HepG2 (cell line): ENCODE measurements at regions not wholly inside any gene's neighbourhood (a gene's known extent, or its start where the extent isn't known, plus 50 kb on each side); places are given as distances from the start of the nearest gene placed in this dataset.

ENCODE experiments used
- ATAC-seq: fragments of 200-7000 bp; cut with Tn5 transposase; 3 replicates; pipeline ENCODE4 v1.9.1; 2020; ENCODE audit warnings: mild to moderate bottlenecking, moderate library complexity
- BruUV-seq: library from RNA; stranded (reverse); fragments of 400-500 nt; replicated peaks from 2 replicates; lab custom pipeline; 2021; lab: Mats Ljungman, UMichigan
- CTCF ChIA-PET: fragments of 300-600 bp; formaldehyde crosslinking; extraction: SDS; loops from one replicate; lab custom pipeline; 2021; ENCODE audit warnings: low total read pairs, inconsistent platforms, low intra/inter-chr PET ratio; lab: Yijun Ruan, JAX
- POLR2A ChIA-PET: fragments of 350-600 bp; sonication (Branson Sonifier 250); formaldehyde crosslinking; loops from one replicate; lab custom pipeline; 2020; ENCODE audit warnings: antibody characterized with exemption, inconsistent platforms; lab: Yijun Ruan, JAX
- DNase-seq: peaks from one replicate; pipeline ENCODE4 v3.0.0-alpha.2; 2015; ENCODE audit warnings: low spot score
- FAIRE-seq: peaks from 3 replicates; lab custom pipeline; 2011; peaks lifted over from hg19 to GRCh38; lab: Jason Lieb, UNC
- H2AFZ ChIP-seq: one replicate; pipeline ENCODE4 v1.6.1; 2011; ENCODE audit warnings: low read length, inconsistent platforms
- H3K27ac ChIP-seq: fragments of 300-600 bp; 3 replicates; pipeline ENCODE4 v1.8.0; 2011; ENCODE audit warnings: mixed run types, mild to moderate bottlenecking, mixed read lengths, low read length, inconsistent platforms; ENCODE audit not compliant: insufficient read depth; ENCODE audit errors: extremely low read length
- H3K27me3 ChIP-seq, 2 experiments: fragments of 200-600 bp in 1 of 2; 2 replicates in 1 of 2; 3 replicates in 1 of 2; pipeline versions ENCODE4 v1.6.0 to v1.8.0; 2011; ENCODE audit warnings: low read length in 2 of 2, mild to moderate bottlenecking in 2 of 2, moderate library complexity in 2 of 2, inconsistent platforms in 1 of 2; ENCODE audit not compliant: insufficient read depth in 2 of 2, control insufficient read depth in 1 of 2
- H3K36me3 ChIP-seq, 2 experiments: fragments of 200-600 bp in 1 of 2; replicated peaks in 1 of 2; 2 replicates in 1 of 2; 3 replicates in 1 of 2; pipeline versions ENCODE4 v1.5.1 to v1.8.0; 2011; ENCODE audit warnings: low read length in 2 of 2, inconsistent platforms in 1 of 2; ENCODE audit not compliant: insufficient read depth in 2 of 2, control insufficient read depth in 1 of 2
- H3K4me1 ChIP-seq: 2 replicates; pipeline ENCODE4 v1.5.1; 2012; ENCODE audit warnings: low read length, inconsistent platforms; ENCODE audit not compliant: insufficient read depth
- H3K4me2 ChIP-seq: 2 replicates; pipeline ENCODE4 v1.6.0; 2011; ENCODE audit warnings: low read depth, low read length, inconsistent platforms
- H3K4me3 ChIP-seq, 3 experiments: fragments of 200-600 bp in 1 of 3; sonication (generic), shearing (Covaris generic) in 1 of 3; replicated peaks in 1 of 3; 2 replicates each; pipeline ENCODE4 v1.5.1; 2011 to 2016; ENCODE audit warnings: low read length in 3 of 3, inconsistent platforms in 2 of 3, low read depth in 2 of 3, mild to moderate bottlenecking in 2 of 3, control low read depth in 1 of 3, mixed read lengths in 1 of 3; ENCODE audit not compliant: insufficient read depth in 1 of 3
- H3K79me2 ChIP-seq: one replicate; pipeline ENCODE4 v1.6.1; 2011; ENCODE audit warnings: low read length, inconsistent platforms; ENCODE audit not compliant: insufficient read depth
- H3K9ac ChIP-seq: 2 replicates; pipeline ENCODE4 v1.6.0; 2011; ENCODE audit warnings: mild to moderate bottlenecking, low read depth, low read length, inconsistent platforms; ENCODE audit not compliant: insufficient read depth
- H3K9me3 ChIP-seq: 2 replicates; pipeline ENCODE4 v1.5.1; 2012; ENCODE audit warnings: mild to moderate bottlenecking, low read length
- H4K20me1 ChIP-seq: 2 replicates; pipeline ENCODE4 v1.6.0; 2011; ENCODE audit warnings: inconsistent platforms, mild to moderate bottlenecking, low read length, moderate library complexity; ENCODE audit not compliant: insufficient read depth
- CTCF ChIP-seq: sonication (generic); formaldehyde crosslinking; IDR thresholded peaks from 2 replicates; pipeline ENCODE4 v1.5.0; 2020; ENCODE audit warnings: mild to moderate bottlenecking, missing genetic modification reagents, moderate library complexity
- PRDM4 ChIP-seq: sonication (generic); formaldehyde crosslinking; IDR thresholded peaks from 2 replicates; pipeline ENCODE4 v1.9.0; 2021; ENCODE audit warnings: missing genetic modification reagents, borderline replicate concordance
- STAG1 ChIP-seq: sonication (generic); formaldehyde crosslinking; IDR thresholded peaks from 2 replicates; pipeline ENCODE4 v1.4.0; 2020; ENCODE audit warnings: missing genetic modification reagents
- ZNF530 ChIP-seq: sonication (generic); formaldehyde crosslinking; IDR thresholded peaks from 2 replicates; pipeline ENCODE4 v1.5.0; 2020; ENCODE audit warnings: low read depth, mild to moderate bottlenecking, missing genetic modification reagents
- WGBS: methylation state at CpG from one replicate; pipeline ENCODE4 v1.1.6; 2017; ENCODE audit warnings: low lambda C conversion rate; 5-methylcytosine and 5-hydroxymethylcytosine counted together
- in situ Hi-C: cut with HindIII; loops from 2 replicates; pipeline ENCODE4 v1.10.0; 2017; ENCODE audit warnings: low pct_unique_long_range_greater_than_20kb; ENCODE audit not compliant: extremely low pct_ligation_motif_present
- intact Hi-C: fragments of 100-400 bp; cut with micrococcal nuclease; formaldehyde crosslinking; loops from one replicate; pipeline ENCODE4 v1.10.0; 2022; ENCODE audit not compliant: unreplicated experiment

GRCh38 chr3:71859123-71859519 is 74.2 kb upstream of the PROK2 start:
- H3K4me3 ChIP-seq = no peak overlapping the region
- intact Hi-C loops = loop anchor here (1.0 to 2.0 kb wide), 2 partner anchors 129 to 148 kb away; no protein-coding TSS in a partner anchor
- in situ Hi-C loops = loop anchor here (5.0 kb wide), 1 partner anchor 137 kb away; no protein-coding TSS in a partner anchor
- POLR2A ChIA-PET = no interaction called here
- no peak overlapping the region for H3K27ac ChIP-seq
- WGBS = 34% methylated on average over 3 of the region's 3 CpGs
- no peaks in the 10 kb centered on the region for H4K20me1 ChIP-seq
- no TSS peak for BruUV-seq
- H3K9me3 ChIP-seq = no peaks in the 10 kb centered on the region
- no peak overlapping the region for H3K9ac ChIP-seq
- peak; percentile 16 for DNase-seq
- CTCF ChIA-PET = no interaction called here
- no peaks in the 10 kb centered on the region for H3K79me2 ChIP-seq
- H2AFZ ChIP-seq = no peak overlapping the region
- H3K4me1 ChIP-seq = no peaks in the 10 kb centered on the region
- TF ChIP-seq CTCF (peak; percentile 48), ZNF530 (no peak), PRDM4 (CRISPR knock-in tag) (no peak), STAG1 (CRISPR knock-in tag) (peak; percentile 68)
- no peak for FAIRE-seq
- ATAC-seq = peak; percentile 61; the same call in 1 of the 3 replicates
- H3K27me3 ChIP-seq = peaks cover 2 to 10% of the 10 kb centered on the region in 2 experiments; a peak in 3 of 5 replicates
- no peak overlapping the region for H3K4me2 ChIP-seq
- no peaks in the 10 kb centered on the region for H3K36me3 ChIP-seq
